Psoas muscle (tissue), 7 donors: ENCODE measurements at regions not wholly inside any gene's neighbourhood (a gene's known extent, or its start where the extent isn't known, plus 50 kb on each side); places are given as distances from the start of the nearest gene placed in this dataset.

Experiments
- ATAC-seq, 4 donors: fragments of 200-7000 bp; cut with Tn5 transposase; one replicate each; pipeline ENCODE4 v1.9.1; 2020; ENCODE audit warnings: moderate library complexity in 3 of 4, mild to moderate bottlenecking in 2 of 4
- DNase-seq, 2 donors: peaks; one replicate each; pipeline ENCODE4 v3.0.0-alpha.2; 2020
- H3K27ac ChIP-seq: fragments of 200-600 bp; one replicate; pipeline ENCODE4 v1.8.0; 2022
- H3K27me3 ChIP-seq, 3 donors: fragments of 200-600 bp in 1 of 3; one replicate each; pipeline versions ENCODE4 v1.6.1 to v1.8.0; 2013 to 2022; ENCODE audit warnings: low read length in 2 of 3, mild to moderate bottlenecking in 2 of 3, moderate library complexity in 1 of 3; ENCODE audit not compliant: insufficient read depth in 3 of 3
- H3K36me3 ChIP-seq, 2 donors: fragments of 200-600 bp in 1 of 2; one replicate each; pipeline versions ENCODE4 v1.6.1 to v1.8.0; 2013 to 2022; ENCODE audit warnings: low read depth in 1 of 2, mild to moderate bottlenecking in 1 of 2, moderate library complexity in 1 of 2; ENCODE audit not compliant: insufficient read depth in 1 of 2
- H3K4me1 ChIP-seq: fragments of 200-600 bp; one replicate; pipeline ENCODE4 v1.8.0; 2022
- H3K4me3 ChIP-seq: fragments of 200-600 bp; one replicate; pipeline ENCODE4 v1.8.0; 2022; ENCODE audit warnings: mild to moderate bottlenecking
- H3K9me3 ChIP-seq: fragments of 200-600 bp; one replicate; pipeline ENCODE4 v1.8.0; 2022
- WGBS, 3 donors: extraction: QIAGEN DNeasy Blood & Tissue Kit; methylation state at CpG; one replicate each; pipeline versions ENCODE4 v1.1.6 to v1.1.7; 2013; 5-methylcytosine and 5-hydroxymethylcytosine counted together
- intact Hi-C, 2 donors: fragments of 100-400 bp; cut with DNase I; formaldehyde crosslinking; loops; one replicate each; pipeline versions ENCODE4 v1.11.0 to v1.14.2; 2022
- TF ChIP-seq, protein P1 (sequence below): fragments of 200-600 bp; IDR thresholded peaks from one replicate; pipeline ENCODE4 v1.8.0; 2022; ENCODE audit warnings: antibody characterized with exemption
- donor health status: healthy with polysubstance abuse.
- donor health status: DM: no; HTN: no; CAD: no; lungs with moderate emphysema.
- donor health status: Bipolar disorder and iron deficiency.
- donor health status: healthy.
- donor health status: DM: yes; HTN: yes; CAD: no.
- donor health status: DM: no; HTN: no; CAD: no.
- donor health status: DM: yes; HTN: yes; CAD: no.

- Histone ChIP-seq H3K27me3 (no peaks in the 10 kb centered on the region), H3K4me1 (no peaks in the 10 kb centered on the region), H3K27ac (no peak overlapping the region), H3K9me3 (no peaks in the 10 kb centered on the region), H3K36me3 (no peaks in the 10 kb centered on the region), H3K4me3 (no peak overlapping the region)
- DNase-seq (no peak), ATAC-seq (no peak)
- intact Hi-C loops: no loop called here
- TF ChIP-seq, protein P1, sequence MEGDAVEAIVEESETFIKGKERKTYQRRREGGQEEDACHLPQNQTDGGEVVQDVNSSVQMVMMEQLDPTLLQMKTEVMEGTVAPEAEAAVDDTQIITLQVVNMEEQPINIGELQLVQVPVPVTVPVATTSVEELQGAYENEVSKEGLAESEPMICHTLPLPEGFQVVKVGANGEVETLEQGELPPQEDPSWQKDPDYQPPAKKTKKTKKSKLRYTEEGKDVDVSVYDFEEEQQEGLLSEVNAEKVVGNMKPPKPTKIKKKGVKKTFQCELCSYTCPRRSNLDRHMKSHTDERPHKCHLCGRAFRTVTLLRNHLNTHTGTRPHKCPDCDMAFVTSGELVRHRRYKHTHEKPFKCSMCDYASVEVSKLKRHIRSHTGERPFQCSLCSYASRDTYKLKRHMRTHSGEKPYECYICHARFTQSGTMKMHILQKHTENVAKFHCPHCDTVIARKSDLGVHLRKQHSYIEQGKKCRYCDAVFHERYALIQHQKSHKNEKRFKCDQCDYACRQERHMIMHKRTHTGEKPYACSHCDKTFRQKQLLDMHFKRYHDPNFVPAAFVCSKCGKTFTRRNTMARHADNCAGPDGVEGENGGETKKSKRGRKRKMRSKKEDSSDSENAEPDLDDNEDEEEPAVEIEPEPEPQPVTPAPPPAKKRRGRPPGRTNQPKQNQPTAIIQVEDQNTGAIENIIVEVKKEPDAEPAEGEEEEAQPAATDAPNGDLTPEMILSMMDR: no peak
These were observed 198.1 kb upstream of the USP24 start for GRCh38 chr1:55413286-55413685.

DNA sequence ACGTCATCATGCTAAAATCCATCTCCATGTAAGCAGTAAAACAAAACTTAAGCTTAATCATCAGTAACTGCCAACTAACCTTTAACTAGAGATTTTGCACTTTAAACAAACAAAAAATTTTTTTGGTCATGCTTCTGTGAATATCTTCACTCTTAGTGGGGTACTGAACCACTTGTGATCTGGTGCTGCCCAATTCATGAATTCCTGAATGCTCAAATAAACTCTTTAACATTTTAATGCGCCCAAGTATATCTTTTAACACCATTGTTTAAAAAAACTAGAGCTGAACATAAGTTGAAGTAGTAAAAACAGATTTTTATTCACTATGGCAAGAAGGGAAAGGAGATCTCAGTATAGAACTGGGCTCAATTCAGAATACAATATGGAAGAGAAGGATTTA, 196.9 kb upstream of the USP24 start:
- TF ChIP-seq, protein P1: no peak
- no peaks in the 10 kb centered on the region for H3K4me1 ChIP-seq
- H3K27me3 ChIP-seq: no peaks in the 10 kb centered on the region
- no peaks in the 10 kb centered on the region for H3K9me3 ChIP-seq
- no peak overlapping the region for H3K4me3 ChIP-seq
- 94 to 97% (median 94%) methylated on average over 2 of the region's 2 CpGs for WGBS, 3 donors
- ATAC-seq (no peak), DNase-seq (no peak)
- intact Hi-C loops: no loop called here
- no peak overlapping the region for H3K27ac ChIP-seq
- H3K36me3 ChIP-seq: no peaks in the 10 kb centered on the region

- 83 to 92% (median 87%) methylated on average over 2 of the region's 2 CpGs for WGBS, 3 donors
- intact Hi-C loops: no loop called here
- H3K27me3 ChIP-seq: peaks cover 0 to 5% (median 0%) of the 10 kb centered on the region in 3 donors
- H3K36me3 ChIP-seq: no peaks in the 10 kb centered on the region
- DNase-seq (no peak), ATAC-seq (no peak)
- TF ChIP-seq, protein P1: no peak
- H3K4me3 ChIP-seq: no peak overlapping the region
- no peaks in the 10 kb centered on the region for H3K4me1 ChIP-seq
- H3K9me3 ChIP-seq: no peaks in the 10 kb centered on the region
- H3K27ac ChIP-seq: no peak overlapping the region
These were observed 187.7 kb upstream of the USP24 start for GRCh38 chr1:55402671-55403464.

DNA sequence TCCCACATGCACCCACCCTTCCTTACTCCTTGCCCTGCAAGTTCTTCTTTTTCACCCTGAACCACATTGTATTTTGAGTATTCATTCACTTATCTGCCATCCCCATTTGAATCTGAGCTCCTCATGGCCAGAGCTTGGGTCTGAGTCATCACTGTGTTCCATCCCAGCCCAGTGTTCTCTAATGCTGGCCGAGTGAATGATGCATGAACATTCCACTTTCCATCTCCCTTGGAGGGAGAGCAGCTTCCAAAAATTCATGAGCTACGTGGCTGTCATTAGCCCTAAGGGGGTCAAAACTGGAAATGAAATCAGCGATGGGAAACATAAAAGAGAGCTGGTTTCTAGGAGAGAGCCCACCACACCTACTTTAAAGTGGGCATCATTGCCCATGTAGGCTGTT, 187.0 kb upstream of the USP24 start:
- intact Hi-C loops: no loop called here
- no peak for DNase-seq

More for the DNA sequence above, 187.0 kb upstream of the USP24 start:
- 55 to 71% (median 56%) methylated on average over 3 of the region's 3 CpGs for WGBS, 3 donors
- ATAC-seq: peak in 1 of 4 donors; percentile 46
- Histone ChIP-seq H3K4me1 (no peaks in the 10 kb centered on the region), H3K27ac (no peak overlapping the region), H3K9me3 (no peaks in the 10 kb centered on the region), H3K4me3 (no peak overlapping the region), H3K27me3 (peaks cover 0 to 5% (median 0%) of the 10 kb centered on the region in 3 donors), H3K36me3 (no peaks in the 10 kb centered on the region)
- TF ChIP-seq, protein P1: no peak
